Retina (tissue), 1 donor: ENCODE measurements at regions not wholly inside any gene's neighbourhood (a gene's known extent, or its start where the extent isn't known, plus 50 kb on each side); places are given as distances from the start of the nearest gene placed in this dataset.

Experiments used
- DNase-seq: peaks from one replicate; pipeline ENCODE4 v3.0.0-alpha.2; 2016

DNA sequence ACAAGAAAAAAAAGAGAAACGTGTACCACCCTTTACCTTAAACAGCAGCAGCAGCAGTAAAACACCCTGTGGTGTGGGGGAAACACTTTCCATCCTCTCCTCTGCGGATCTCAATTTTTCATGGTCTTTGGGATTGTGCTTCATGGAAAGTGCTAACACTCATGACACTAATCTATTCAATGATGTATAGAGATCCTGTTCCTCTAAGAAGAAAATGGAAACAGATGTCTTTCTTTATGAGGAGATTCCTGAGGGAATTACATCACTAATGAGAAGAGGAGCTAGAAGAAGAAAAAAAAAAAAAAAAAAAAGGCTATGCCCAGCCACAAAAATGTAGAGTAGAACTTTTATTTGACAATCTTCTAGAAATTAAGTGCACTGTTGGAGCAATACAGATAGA, 62.9 kb upstream of the NDST3 start:
- DNase-seq: no peak

- DNase-seq: no peak
Measured at GRCh38 chr4:117983541-117984365, 50.5 kb upstream of the NDST3 start.

- no peak for DNase-seq
Measured at GRCh38 chr4:117984366-117984680, 50.0 kb upstream of the NDST3 start.
